WTC11 (cell line): ENCODE measurements at regions not wholly inside any gene's neighbourhood (a gene's known extent, or its start where the extent isn't known, plus 50 kb on each side); places are given as distances from the start of the nearest gene placed in this dataset.

Experiments used
- ATAC-seq: fragments of 200-7000 bp; cut with Tn5 transposase; 2 replicates; pipeline ENCODE4 v1.10.0; 2021; ENCODE audit warnings: mild to moderate bottlenecking, moderate library complexity
- CTCF ChIA-PET: fragments of 300-600 bp; sonication (Branson Sonifier 250); formaldehyde crosslinking; loops from one replicate; lab custom pipeline; 2021; ENCODE audit warnings: antibody characterized with exemption; lab: Charles Lee
- POLR2A ChIA-PET: fragments of 350-600 bp; sonication (Branson Sonifier 250); formaldehyde crosslinking; loops from one replicate; lab custom pipeline; 2021; ENCODE audit warnings: antibody characterized with exemption; lab: Charles Lee
- DNase-seq: peaks from one replicate; pipeline ENCODE4 v3.0.0; 2021; ENCODE audit warnings: low spot score
- H3K27ac Mint-ChIP-seq: 2 replicates; pipeline ENCODE4 v1.8.0; 2021; ENCODE audit warnings: mixed read lengths
- H3K27me3 Mint-ChIP-seq: 2 replicates; pipeline ENCODE4 v1.8.0; 2021; ENCODE audit warnings: low read depth, mild to moderate bottlenecking, moderate library complexity, mixed read lengths
- H3K36me3 Mint-ChIP-seq: 2 replicates; pipeline ENCODE4 v1.8.0; 2021; ENCODE audit warnings: mixed read lengths
- H3K4me1 Mint-ChIP-seq: 2 replicates; pipeline ENCODE4 v1.8.0; 2022; ENCODE audit warnings: mixed read lengths
- H3K4me3 Mint-ChIP-seq: 2 replicates; pipeline ENCODE4 v1.8.0; 2021; ENCODE audit warnings: mild to moderate bottlenecking, moderate library complexity, mixed read lengths
- H3K9me3 Mint-ChIP-seq: 2 replicates; pipeline ENCODE4 v1.8.0; 2021; ENCODE audit warnings: mixed read lengths
- CBFB ChIP-seq: sonication (generic); formaldehyde crosslinking; IDR thresholded peaks from 2 replicates; pipeline ENCODE4 v1.8.1; 2022; ENCODE audit warnings: mild to moderate bottlenecking, low read depth, missing genetic modification reagents
- EMX1 ChIP-seq: fragments of 250-450 bp; sonication (Bioruptor Pico); IDR thresholded peaks from 2 replicates; pipeline ENCODE4 v1.8.0; 2021; ENCODE audit warnings: mild to moderate bottlenecking
- ETV6 ChIP-seq: sonication (generic); formaldehyde crosslinking; IDR thresholded peaks from 2 replicates; pipeline ENCODE4 v1.8.1; 2022; ENCODE audit warnings: mild to moderate bottlenecking, missing genetic modification reagents
- IRF2 ChIP-seq: sonication (generic); formaldehyde crosslinking; IDR thresholded peaks from 2 replicates; pipeline ENCODE4 v1.8.0; 2022; ENCODE audit warnings: low read depth, missing genetic modification reagents, borderline replicate concordance
- OVOL2 ChIP-seq: fragments of 250-450 bp; sonication (Bioruptor Pico); IDR thresholded peaks from 2 replicates; pipeline ENCODE4 v1.9.0; 2021; ENCODE audit warnings: mild to moderate bottlenecking, borderline replicate concordance
- PRRX2 ChIP-seq: fragments of 250-450 bp; sonication (Bioruptor Pico); IDR thresholded peaks from 2 replicates; pipeline ENCODE4 v1.8.0; 2021; ENCODE audit warnings: mild to moderate bottlenecking
- TCF7 ChIP-seq: sonication (generic); formaldehyde crosslinking; IDR thresholded peaks from 2 replicates; pipeline ENCODE4 v1.8.0; 2022; ENCODE audit warnings: mild to moderate bottlenecking, low read depth, missing genetic modification reagents, moderate library complexity
- TEAD1 ChIP-seq: sonication (generic); formaldehyde crosslinking; IDR thresholded peaks from 2 replicates; pipeline ENCODE4 v1.8.0; 2022; ENCODE audit warnings: mild to moderate bottlenecking, missing genetic modification reagents
- ZBTB21 ChIP-seq: sonication (generic); formaldehyde crosslinking; IDR thresholded peaks from 2 replicates; pipeline ENCODE4 v1.8.1; 2023; ENCODE audit warnings: mild to moderate bottlenecking, missing genetic modification reagents, borderline replicate concordance
- ZBTB43 ChIP-seq: sonication (generic); formaldehyde crosslinking; IDR thresholded peaks from 2 replicates; pipeline ENCODE4 v1.8.1; 2023; ENCODE audit warnings: mild to moderate bottlenecking, missing genetic modification reagents
- ZMAT4 ChIP-seq: fragments of 250-450 bp; sonication (Bioruptor Pico); IDR thresholded peaks from 2 replicates; pipeline ENCODE4 v1.9.0; 2021; ENCODE audit warnings: mild to moderate bottlenecking
- TF ChIP-seq, protein P1 (sequence below): fragments of 250-450 bp; sonication (Bioruptor Pico); IDR thresholded peaks from 2 replicates; pipeline ENCODE4 v1.9.0; 2021; ENCODE audit warnings: mild to moderate bottlenecking, borderline replicate concordance
- TF ChIP-seq, protein P2 (sequence below): sonication (generic); formaldehyde crosslinking; IDR thresholded peaks from 2 replicates; pipeline ENCODE4 v1.8.0; 2022; ENCODE audit warnings: mild to moderate bottlenecking, missing genetic modification reagents
- TF ChIP-seq, protein P3 (sequence below): sonication (generic); formaldehyde crosslinking; IDR thresholded peaks from 2 replicates; pipeline ENCODE4 v1.8.1; 2022; ENCODE audit warnings: low read depth, missing genetic modification reagents, borderline replicate concordance
- TF ChIP-seq, protein P4 (sequence below): fragments of 250-450 bp; sonication (Bioruptor Pico); conservative IDR thresholded peaks from 2 replicates; pipeline ENCODE4 v1.9.0; 2021; ENCODE audit warnings: mild to moderate bottlenecking
- TF ChIP-seq, protein P5 (sequence below): fragments of 250-450 bp; sonication (Bioruptor Pico); IDR thresholded peaks from 2 replicates; pipeline ENCODE4 v1.9.0; 2021; ENCODE audit warnings: mild to moderate bottlenecking

DNA sequence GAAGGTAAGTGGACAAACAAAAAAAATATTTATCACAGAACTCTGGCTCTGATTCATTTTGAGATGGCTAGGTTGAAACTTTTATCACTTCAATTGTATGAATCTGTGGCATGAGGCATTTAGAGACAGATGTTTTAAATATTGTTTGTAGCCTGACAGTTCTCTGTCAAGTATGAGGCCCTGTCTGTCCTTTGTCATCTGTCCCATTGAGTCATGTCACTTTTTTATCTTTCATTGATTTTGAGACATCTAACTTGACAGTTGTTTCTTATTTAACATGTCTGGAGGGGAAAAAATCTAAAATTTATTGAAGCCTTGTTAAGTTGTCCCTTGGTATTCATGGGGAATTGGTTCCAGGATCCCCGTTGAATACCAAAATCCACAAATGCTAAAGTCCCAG is 829.5 kb downstream of the FSCB start (continued):
- no peak for TF ChIP-seq ZBTB43
- TF ChIP-seq, protein P1, sequence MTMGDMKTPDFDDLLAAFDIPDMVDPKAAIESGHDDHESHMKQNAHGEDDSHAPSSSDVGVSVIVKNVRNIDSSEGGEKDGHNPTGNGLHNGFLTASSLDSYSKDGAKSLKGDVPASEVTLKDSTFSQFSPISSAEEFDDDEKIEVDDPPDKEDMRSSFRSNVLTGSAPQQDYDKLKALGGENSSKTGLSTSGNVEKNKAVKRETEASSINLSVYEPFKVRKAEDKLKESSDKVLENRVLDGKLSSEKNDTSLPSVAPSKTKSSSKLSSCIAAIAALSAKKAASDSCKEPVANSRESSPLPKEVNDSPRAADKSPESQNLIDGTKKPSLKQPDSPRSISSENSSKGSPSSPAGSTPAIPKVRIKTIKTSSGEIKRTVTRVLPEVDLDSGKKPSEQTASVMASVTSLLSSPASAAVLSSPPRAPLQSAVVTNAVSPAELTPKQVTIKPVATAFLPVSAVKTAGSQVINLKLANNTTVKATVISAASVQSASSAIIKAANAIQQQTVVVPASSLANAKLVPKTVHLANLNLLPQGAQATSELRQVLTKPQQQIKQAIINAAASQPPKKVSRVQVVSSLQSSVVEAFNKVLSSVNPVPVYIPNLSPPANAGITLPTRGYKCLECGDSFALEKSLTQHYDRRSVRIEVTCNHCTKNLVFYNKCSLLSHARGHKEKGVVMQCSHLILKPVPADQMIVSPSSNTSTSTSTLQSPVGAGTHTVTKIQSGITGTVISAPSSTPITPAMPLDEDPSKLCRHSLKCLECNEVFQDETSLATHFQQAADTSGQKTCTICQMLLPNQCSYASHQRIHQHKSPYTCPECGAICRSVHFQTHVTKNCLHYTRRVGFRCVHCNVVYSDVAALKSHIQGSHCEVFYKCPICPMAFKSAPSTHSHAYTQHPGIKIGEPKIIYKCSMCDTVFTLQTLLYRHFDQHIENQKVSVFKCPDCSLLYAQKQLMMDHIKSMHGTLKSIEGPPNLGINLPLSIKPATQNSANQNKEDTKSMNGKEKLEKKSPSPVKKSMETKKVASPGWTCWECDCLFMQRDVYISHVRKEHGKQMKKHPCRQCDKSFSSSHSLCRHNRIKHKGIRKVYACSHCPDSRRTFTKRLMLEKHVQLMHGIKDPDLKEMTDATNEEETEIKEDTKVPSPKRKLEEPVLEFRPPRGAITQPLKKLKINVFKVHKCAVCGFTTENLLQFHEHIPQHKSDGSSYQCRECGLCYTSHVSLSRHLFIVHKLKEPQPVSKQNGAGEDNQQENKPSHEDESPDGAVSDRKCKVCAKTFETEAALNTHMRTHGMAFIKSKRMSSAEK (CRISPR knock-in tag) = no peak
- no peak for TF ChIP-seq TEAD1 (CRISPR knock-in tag)
- TF ChIP-seq OVOL2 = no peak
- TF ChIP-seq EMX1 = no peak
- TF ChIP-seq TCF7 (CRISPR knock-in tag) = no peak
- TF ChIP-seq IRF2 = no peak
- TF ChIP-seq CBFB (CRISPR knock-in tag) = no peak
- TF ChIP-seq ZMAT4 (CRISPR knock-in tag) = no peak
- TF ChIP-seq PRRX2 (CRISPR knock-in tag) = no peak
- TF ChIP-seq, protein P2, sequence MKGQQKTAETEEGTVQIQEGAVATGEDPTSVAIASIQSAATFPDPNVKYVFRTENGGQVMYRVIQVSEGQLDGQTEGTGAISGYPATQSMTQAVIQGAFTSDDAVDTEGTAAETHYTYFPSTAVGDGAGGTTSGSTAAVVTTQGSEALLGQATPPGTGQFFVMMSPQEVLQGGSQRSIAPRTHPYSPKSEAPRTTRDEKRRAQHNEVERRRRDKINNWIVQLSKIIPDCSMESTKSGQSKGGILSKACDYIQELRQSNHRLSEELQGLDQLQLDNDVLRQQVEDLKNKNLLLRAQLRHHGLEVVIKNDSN = no peak

- H3K4me3 Mint-ChIP-seq = no peak overlapping the region
- POLR2A ChIA-PET = no interaction called here
- H3K27ac Mint-ChIP-seq = no peak overlapping the region
- H3K9me3 Mint-ChIP-seq = peaks cover 22% of the 10 kb centered on the region
- TF ChIP-seq, protein P3, sequence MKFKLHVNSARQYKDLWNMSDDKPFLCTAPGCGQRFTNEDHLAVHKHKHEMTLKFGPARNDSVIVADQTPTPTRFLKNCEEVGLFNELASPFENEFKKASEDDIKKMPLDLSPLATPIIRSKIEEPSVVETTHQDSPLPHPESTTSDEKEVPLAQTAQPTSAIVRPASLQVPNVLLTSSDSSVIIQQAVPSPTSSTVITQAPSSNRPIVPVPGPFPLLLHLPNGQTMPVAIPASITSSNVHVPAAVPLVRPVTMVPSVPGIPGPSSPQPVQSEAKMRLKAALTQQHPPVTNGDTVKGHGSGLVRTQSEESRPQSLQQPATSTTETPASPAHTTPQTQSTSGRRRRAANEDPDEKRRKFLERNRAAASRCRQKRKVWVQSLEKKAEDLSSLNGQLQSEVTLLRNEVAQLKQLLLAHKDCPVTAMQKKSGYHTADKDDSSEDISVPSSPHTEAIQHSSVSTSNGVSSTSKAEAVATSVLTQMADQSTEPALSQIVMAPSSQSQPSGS (CRISPR knock-in tag) = no peak
- no peak for TF ChIP-seq ZBTB21
- TF ChIP-seq ETV6 = no peak
- TF ChIP-seq, protein P4, sequence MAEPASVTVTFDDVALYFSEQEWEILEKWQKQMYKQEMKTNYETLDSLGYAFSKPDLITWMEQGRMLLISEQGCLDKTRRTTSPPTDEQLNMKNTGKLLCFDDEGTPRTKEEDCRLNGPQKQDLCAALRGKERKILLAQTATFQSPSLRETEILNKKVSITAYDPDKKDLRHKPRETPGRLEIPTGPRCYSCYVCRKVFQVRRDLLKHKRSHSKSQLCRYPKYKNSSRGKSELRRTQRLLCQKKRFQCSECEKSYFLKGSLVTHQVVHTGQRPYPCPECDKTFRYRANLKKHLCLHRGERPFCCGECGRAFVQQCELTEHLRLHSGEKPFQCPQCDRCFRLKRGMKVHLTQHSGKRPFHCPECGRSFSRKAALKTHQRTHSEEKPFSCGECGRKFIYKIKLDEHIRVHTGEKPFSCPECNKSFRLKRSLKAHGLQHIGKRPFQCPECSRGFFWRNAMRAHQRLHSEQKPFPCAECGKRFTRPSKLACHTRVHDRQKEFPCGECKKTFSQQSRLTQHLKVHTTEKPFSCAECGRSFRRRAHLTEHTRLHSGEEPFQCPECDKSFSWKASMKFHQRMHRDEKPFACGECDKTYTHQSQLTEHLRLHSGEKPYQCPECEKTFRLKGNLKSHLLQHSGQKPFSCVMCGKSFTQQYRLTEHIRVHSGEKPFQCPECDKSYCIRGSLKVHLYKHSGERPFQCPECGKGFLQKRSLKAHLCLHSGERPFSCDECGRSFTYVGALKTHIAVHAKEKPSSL (CRISPR knock-in tag) = no peak
- TF ChIP-seq, protein P5, sequence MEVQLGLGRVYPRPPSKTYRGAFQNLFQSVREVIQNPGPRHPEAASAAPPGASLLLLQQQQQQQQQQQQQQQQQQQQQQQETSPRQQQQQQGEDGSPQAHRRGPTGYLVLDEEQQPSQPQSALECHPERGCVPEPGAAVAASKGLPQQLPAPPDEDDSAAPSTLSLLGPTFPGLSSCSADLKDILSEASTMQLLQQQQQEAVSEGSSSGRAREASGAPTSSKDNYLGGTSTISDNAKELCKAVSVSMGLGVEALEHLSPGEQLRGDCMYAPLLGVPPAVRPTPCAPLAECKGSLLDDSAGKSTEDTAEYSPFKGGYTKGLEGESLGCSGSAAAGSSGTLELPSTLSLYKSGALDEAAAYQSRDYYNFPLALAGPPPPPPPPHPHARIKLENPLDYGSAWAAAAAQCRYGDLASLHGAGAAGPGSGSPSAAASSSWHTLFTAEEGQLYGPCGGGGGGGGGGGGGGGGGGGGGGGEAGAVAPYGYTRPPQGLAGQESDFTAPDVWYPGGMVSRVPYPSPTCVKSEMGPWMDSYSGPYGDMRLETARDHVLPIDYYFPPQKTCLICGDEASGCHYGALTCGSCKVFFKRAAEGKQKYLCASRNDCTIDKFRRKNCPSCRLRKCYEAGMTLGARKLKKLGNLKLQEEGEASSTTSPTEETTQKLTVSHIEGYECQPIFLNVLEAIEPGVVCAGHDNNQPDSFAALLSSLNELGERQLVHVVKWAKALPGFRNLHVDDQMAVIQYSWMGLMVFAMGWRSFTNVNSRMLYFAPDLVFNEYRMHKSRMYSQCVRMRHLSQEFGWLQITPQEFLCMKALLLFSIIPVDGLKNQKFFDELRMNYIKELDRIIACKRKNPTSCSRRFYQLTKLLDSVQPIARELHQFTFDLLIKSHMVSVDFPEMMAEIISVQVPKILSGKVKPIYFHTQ (CRISPR knock-in tag) = no peak
- no peak for TF ChIP-seq IRF2
- DNase-seq (no peak), ATAC-seq (no peak)
- H3K27me3 Mint-ChIP-seq = no peaks in the 10 kb centered on the region
- CTCF ChIA-PET = no interaction called here
- no peaks in the 10 kb centered on the region; the same call in 1 of the 2 replicates for H3K36me3 Mint-ChIP-seq
- no peaks in the 10 kb centered on the region for H3K4me1 Mint-ChIP-seq
Measured at GRCh38 chr14:43674273-43674672, 832.8 kb downstream of the FSCB start.
